Neural crest cell (in vitro differentiated cells): ENCODE measurements at regions not wholly inside any gene's neighbourhood (a gene's known extent, or its start where the extent isn't known, plus 50 kb on each side); places are given as distances from the start of the nearest gene placed in this dataset.

Experiments used
- DNase-seq: peaks from one replicate; pipeline ENCODE4 v3.0.0; 2021; ENCODE audit warnings: low read depth, mixed read lengths, low spot score
- H3K27ac Mint-ChIP-seq: one replicate; pipeline ENCODE4 v1.8.0; 2021; ENCODE audit warnings: mild to moderate bottlenecking, mixed read lengths; ENCODE audit not compliant: unreplicated experiment
- H3K27me3 Mint-ChIP-seq: 2 replicates; pipeline ENCODE4 v1.8.0; 2021; ENCODE audit warnings: low read depth, mild to moderate bottlenecking, mixed read lengths
- H3K36me3 Mint-ChIP-seq: 2 replicates; pipeline ENCODE4 v1.8.0; 2021; ENCODE audit warnings: low read depth, mild to moderate bottlenecking, mixed read lengths
- H3K4me1 Mint-ChIP-seq: 2 replicates; pipeline ENCODE4 v1.8.0; 2021; ENCODE audit warnings: mixed read lengths
- H3K4me3 Mint-ChIP-seq: one replicate; pipeline ENCODE4 v1.8.0; 2021; ENCODE audit warnings: mild to moderate bottlenecking, mixed read lengths
- H3K9me3 Mint-ChIP-seq: 2 replicates; pipeline ENCODE4 v1.8.0; 2021; ENCODE audit warnings: mixed read lengths
- TF ChIP-seq, protein P1 (sequence below): fragments of 200-600 bp; sonication (generic); conservative IDR thresholded peaks from 2 replicates; pipeline ENCODE4 v1.5.0; 2021; ENCODE audit warnings: antibody characterized with exemption, mild to moderate bottlenecking

DNA sequence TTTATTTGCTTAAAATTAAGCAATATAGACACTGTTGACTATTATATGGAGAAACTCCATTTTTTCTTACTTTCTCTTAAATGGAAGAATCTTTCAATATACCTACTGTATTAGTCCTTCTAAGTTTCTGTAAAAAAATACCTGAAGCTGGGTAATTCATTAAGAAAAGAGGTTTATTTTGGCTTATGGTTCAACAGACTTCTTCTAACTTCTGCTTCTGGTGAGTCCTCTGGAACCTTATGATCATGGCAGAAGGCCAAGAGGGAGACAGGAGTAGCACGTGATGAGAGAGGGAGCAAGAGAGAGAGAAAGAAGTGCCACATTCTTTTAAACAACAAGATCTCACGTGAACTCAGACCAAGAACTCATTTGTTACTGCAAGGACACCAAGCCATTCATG, 573.3 kb downstream of the MCTP2 start:
- Mint-ChIP-seq H3K9me3 (peaks cover 16% of the 10 kb centered on the region), H3K36me3 (peaks cover 13% of the 10 kb centered on the region), H3K27ac (no peak overlapping the region), H3K4me3 (no peak overlapping the region), H3K27me3 (no peaks in the 10 kb centered on the region), H3K4me1 (peaks cover 7% of the 10 kb centered on the region)
- TF ChIP-seq, protein P1, sequence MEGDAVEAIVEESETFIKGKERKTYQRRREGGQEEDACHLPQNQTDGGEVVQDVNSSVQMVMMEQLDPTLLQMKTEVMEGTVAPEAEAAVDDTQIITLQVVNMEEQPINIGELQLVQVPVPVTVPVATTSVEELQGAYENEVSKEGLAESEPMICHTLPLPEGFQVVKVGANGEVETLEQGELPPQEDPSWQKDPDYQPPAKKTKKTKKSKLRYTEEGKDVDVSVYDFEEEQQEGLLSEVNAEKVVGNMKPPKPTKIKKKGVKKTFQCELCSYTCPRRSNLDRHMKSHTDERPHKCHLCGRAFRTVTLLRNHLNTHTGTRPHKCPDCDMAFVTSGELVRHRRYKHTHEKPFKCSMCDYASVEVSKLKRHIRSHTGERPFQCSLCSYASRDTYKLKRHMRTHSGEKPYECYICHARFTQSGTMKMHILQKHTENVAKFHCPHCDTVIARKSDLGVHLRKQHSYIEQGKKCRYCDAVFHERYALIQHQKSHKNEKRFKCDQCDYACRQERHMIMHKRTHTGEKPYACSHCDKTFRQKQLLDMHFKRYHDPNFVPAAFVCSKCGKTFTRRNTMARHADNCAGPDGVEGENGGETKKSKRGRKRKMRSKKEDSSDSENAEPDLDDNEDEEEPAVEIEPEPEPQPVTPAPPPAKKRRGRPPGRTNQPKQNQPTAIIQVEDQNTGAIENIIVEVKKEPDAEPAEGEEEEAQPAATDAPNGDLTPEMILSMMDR: no peak
- DNase-seq: no peak

DNA sequence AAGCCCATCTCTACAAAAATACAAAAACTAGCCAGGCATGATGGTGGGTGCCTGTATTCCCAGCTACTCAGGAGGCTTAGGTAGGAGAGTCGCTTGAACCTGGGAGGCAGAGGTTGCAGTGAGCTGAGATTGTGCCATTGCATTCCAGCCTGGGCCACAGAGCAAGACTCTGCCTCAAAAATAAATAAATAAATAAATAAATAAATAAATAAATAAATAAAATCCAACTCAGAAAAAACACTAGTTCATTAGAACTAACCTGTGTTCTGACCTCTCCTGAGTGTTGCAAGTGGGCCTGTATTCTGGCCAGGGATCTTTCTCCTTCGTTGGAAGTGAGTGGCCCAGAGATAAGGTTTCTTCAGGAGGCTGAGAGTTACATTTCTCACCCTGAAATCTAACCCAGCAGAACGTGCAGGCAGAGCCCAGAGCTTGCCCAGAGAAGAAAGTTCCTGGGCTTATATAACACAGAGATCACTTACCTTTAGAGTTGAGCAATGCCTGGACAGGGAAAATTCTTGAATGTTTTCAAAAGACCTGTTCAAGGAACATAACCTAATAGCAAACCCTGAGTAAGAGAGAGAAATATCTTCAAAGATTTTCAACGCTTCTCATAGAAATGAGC, 583.9 kb downstream of the MCTP2 start:
- Mint-ChIP-seq H3K9me3 (no peaks in the 10 kb centered on the region), H3K27ac (no peak overlapping the region), H3K4me3 (no peak overlapping the region), H3K4me1 (no peaks in the 10 kb centered on the region), H3K27me3 (no peaks in the 10 kb centered on the region), H3K36me3 (no peaks in the 10 kb centered on the region)
- TF ChIP-seq, protein P1: no peak
- DNase-seq: no peak

DNA sequence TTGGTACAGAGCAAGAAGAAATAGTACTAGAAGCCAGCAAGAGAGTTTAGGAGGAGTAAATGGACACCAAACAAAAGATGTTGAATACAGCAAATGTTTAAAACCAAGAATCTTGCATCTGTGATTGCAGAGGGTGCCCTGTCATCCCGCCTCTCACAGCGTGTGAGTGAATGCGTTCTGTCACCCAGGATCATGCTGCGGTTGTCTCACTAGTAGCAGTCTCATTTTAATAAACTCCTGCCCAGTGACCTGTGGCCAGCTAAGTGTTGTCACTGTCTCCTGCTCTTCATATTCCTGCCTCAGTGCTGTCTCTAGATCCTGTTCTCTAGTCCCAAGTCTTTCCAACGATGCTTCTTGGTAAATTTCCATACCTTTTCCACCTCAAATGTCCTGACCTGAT, 584.6 kb downstream of the MCTP2 start:
- no peak overlapping the region for H3K27ac Mint-ChIP-seq
- peaks cover 3% of the 10 kb centered on the region for H3K9me3 Mint-ChIP-seq
- H3K27me3 Mint-ChIP-seq: no peaks in the 10 kb centered on the region
- H3K36me3 Mint-ChIP-seq: no peaks in the 10 kb centered on the region
- no peak for DNase-seq
- H3K4me3 Mint-ChIP-seq: no peak overlapping the region
- TF ChIP-seq, protein P1: no peak
- no peaks in the 10 kb centered on the region for H3K4me1 Mint-ChIP-seq

- H3K27ac Mint-ChIP-seq: no peak overlapping the region
- TF ChIP-seq, protein P1: no peak
- no peaks in the 10 kb centered on the region for H3K27me3 Mint-ChIP-seq
- H3K36me3 Mint-ChIP-seq: no peaks in the 10 kb centered on the region
- no peak for DNase-seq
- H3K4me1 Mint-ChIP-seq: no peaks in the 10 kb centered on the region
- H3K9me3 Mint-ChIP-seq: peaks cover 6% of the 10 kb centered on the region
- no peak overlapping the region for H3K4me3 Mint-ChIP-seq
Observed at GRCh38 chr15:94829887-94830884, 598.8 kb downstream of the MCTP2 start.

- peaks cover 4% of the 10 kb centered on the region for H3K36me3 Mint-ChIP-seq
- H3K4me1 Mint-ChIP-seq: no peaks in the 10 kb centered on the region
- TF ChIP-seq, protein P1: no peak
- DNase-seq: no peak
- H3K27ac Mint-ChIP-seq: no peak overlapping the region
- H3K4me3 Mint-ChIP-seq: no peak overlapping the region
- H3K27me3 Mint-ChIP-seq: no peaks in the 10 kb centered on the region
- H3K9me3 Mint-ChIP-seq: peaks cover 8% of the 10 kb centered on the region
Observed at GRCh38 chr15:94834000-94834399, 602.6 kb downstream of the MCTP2 start.
